ENCODE measurements at regions not wholly inside any gene's neighbourhood (a gene's known extent, or its start where the extent isn't known, plus 50 kb on each side); places are given as distances from the start of the nearest gene placed in this dataset.
"Not testable (repeated sequence)": the region's sequence is repeated elsewhere in the genome, so short reads cannot be mapped to it uniquely, and the experiment has no call there.

GRCh38 chr9:124125651-124125977 is 114.0 kb downstream of the LHX2 start:
- no peak for DNase-seq (ENCODE audit: low read depth)

DNA sequence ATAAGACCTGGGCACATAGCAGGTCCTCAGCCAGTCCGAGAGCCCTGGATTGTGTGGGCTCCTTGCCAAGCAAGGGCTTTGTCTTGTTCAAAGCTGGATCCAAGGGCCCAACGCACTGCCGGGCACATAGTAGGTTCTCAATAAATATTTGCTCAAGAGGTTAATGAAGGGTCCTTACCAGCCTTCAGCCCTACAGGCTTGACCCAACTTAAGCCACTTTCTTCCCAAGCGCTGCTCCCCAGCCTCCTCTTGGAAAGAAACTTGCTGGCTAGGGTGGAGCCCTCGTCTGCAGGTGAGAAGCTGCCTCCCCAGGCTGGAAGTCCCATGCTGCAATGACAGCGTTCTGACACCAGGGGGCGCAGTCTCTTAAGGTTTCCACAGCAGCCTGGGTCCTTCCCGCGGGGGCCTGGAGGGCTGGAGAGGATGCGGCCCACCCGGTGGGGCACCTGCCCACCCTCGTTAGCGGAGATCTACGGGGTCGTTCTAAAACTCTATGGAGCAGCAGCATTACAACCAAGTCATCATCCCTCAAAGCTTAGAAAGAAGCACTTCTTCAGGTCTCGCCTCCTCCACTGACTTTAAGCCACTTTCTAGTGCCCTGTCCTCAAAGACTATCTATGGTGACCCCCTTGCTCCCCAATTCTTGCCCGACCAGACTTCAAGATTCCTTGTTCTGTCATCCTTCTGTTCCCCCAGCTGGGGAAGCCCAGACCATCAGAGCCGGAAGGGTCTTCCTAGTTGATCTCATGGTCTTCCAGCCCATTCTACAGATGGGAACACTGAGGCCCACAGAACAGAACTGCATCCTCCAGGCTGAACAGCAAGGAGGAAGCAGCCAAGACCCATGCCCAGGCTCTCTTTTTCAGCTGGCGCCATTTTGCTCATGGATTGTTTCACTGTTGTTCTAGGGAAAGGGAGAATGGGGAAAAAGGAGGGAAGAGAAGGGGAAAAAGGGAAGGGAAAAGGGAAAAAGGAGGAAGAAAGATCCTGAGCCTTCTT is 115.4 kb downstream of the LHX2 start:
- peak; percentile 56 for DNase-seq (ENCODE audit: low read depth)

DNA sequence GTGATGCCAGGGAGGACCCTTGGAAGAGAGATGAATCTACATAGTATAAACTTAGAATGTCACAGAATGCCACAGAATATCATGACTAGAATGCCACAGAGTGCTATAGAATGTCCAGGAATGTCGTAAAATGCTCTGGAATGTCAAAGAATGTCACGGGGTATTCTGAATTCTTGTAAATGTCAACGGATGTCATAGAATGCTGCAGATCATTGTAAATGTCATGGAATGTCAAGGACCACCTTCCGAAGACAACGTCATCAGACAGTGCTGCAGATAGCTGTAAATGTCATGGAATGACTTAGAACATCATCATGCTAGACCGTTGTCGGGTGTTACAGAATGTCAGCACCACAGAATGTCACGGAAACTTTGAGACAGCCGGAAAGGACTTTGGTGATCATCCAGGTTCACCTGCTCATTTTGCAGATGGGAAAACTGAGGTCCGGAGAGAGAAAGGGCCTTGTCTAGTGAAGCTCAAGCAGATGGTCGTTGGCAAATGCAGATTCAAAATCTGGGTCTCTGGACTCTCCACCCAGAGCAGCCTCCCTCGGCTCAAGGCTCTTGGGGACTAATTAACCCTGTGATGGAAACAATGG is 117.1 kb downstream of the LHX2 start:
- DNase-seq (ENCODE audit: low read depth), result no peak

DNA sequence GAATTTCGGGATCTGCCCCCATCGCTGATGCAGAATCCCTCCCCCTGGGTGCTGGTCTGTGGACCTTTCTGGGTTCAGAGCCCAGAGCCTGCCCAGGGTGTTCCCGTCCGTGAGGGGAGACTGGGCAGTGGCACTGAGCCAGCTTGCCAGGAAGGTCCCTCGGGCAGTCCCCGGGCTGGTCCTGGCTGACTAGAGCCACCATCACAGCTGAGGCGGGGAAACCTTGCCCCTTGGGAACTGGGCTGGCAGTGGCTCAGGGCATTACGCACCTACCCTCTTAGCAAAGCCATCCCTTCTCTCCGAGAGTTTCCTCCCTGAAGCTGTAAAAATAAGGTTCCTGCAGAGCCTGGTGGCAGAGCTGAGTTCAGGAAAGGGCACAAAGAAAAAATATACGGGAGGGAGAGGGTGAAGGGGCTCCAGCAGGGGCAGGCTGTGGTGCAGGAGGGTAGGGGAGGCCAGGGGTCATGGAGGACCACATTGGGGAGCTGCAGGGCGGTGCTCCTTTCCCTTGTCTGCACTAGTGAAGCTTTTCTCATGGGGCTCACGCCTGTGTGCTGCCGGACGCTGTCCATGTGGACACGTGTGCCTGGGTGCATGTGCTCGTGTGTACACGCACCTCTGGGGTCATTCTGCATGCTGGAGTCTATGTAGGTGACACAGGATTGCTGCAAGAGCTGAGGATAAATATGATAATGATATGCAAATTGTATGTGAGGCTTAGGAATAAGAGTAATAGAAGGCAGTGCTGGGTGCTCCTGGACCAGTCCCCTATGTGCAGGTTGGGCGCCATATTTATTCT is 118.9 kb downstream of the LHX2 start:
- no peak for DNase-seq (ENCODE audit: low read depth)

- DNase-seq (ENCODE audit: low read depth), result not testable (repeated sequence)
Measured at GRCh38 chr9:124131518-124131917, 120.0 kb downstream of the LHX2 start.

DNA sequence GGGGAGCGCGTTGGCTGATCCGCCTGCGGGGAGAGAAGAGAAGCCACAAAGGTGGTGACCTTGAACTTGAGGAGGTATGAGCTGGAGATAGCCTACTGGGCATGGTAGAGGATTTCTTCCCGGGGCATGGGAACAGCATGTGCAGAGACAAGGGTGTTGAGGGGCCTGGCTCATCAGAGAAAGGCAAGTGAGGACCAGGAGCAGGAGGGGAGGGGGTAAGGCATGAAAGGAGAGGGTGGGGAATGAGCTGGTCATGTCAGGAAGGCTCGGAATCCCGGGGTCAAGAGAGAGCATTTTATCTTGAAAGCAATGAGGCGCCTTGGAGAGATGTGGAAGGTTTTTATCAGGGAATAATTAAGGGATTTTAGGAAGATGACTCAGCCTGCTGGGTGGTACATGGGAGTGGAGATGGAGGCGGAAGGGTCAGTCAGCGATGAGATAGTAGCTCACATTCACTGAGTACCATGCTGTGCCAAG is 121.1 kb downstream of the LHX2 start:
- no peak for DNase-seq (ENCODE audit: low read depth)

DNA sequence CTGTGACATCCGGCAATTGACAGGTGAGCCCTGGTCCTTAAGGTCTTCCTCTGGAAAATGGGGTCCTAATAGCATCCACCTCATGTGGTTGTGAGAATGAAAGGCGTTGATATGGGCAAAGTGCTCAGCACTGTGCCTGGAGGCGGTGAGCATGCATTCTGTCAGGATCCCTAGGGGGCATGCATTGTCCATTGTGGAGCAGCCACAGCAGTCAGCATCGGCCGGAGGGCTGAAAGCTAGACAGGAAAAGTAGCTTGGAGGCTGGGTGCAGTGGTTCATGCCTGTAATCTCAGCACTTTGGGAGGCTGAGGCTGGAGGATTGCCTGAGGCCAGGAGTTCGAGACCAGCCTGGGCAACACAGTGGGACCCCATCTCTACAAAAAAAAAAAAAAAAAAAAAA is 122.2 kb downstream of the LHX2 start:
- DNase-seq (ENCODE audit: low read depth), result no peak

DNA sequence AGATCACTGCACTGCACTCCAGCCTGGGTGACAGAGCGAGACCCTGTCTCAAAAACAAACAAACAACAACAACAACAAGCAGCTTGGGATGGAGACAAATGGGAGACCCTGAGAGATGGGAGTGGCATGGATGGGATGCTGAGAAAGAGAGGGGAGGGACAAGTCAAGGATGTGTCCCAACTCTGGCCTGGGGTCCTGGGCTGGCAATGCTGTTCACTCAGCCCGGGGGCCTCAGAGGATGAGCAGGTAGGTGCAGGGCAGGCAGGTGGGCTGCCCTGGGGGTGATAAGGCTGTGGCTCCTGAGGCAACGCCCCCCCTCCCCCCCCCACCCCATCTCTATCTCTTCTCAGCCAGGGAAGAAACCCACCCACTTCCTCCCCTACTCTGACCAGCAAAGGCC is 123.0 kb downstream of the LHX2 start:
- no peak for DNase-seq (ENCODE audit: low read depth)

DNA sequence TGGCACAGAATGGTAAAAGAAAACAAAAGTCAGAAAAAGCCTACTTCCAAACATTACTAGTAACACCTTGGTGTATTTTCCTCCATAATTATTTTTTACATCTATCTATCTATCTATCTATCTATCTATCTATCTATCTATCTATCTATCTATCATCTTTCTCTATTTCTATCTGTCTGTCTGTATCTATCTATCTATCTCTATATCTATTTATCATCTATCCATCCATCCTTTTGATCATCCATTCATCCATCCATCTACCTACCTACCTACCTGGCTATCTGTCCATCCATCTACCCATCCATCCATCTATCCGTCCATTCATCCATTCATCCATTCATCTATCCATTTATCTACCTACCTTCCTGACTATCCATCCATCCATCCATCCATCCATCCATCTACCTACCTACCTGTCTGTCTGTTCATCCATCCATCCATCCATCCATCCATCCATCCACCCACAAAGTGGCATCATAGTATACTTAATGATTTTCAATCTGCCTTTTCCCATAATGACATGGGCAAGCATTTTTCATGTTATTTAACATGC is 121.9 kb upstream of the NEK6 start:
- DNase-seq (ENCODE audit: low read depth), result no peak

DNA sequence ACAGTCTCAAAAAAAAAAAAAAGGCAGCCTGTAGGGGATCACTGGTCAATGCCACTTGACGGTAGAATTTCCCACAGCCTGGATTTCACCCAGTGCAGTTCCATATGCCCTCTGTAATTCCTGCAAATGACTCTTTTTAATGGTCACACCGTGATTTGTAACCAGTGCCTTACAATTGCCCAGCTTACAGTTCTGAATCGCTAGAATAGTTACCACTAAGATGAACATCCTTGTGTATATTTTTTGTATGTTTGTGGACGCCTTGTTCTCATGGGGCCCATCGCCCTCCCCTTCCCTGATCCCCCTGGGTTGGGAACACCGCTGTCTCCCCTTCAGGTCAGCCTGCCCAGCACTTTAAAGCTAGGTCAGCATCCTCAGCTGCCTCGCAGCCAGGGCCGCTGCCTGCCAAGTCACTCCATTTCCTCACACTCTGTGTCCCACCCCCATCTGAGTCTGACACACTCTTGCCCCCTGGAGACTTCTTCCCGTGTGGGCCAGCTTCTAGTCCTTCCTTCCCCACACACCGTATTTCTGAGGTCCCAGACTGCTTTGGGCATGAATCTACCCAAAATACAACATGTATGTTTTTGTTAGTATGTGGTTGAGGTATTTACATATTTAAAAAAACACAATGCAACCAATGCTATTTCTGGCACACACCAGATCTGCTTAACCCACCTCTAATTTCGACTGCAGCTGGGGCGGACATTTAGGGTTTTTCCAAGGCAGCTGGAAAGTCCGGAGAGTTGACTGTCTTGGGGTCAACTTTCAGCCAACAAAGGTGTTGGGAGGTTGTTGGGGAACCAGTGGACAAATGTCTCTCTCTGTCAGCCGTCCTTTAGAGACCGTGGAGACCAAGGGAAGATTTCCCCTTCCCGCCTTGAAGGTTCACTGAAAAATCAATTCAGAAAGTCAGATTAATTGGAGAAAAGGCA is 120.5 kb upstream of the NEK6 start:
- no peak for DNase-seq (ENCODE audit: low read depth)

DNA sequence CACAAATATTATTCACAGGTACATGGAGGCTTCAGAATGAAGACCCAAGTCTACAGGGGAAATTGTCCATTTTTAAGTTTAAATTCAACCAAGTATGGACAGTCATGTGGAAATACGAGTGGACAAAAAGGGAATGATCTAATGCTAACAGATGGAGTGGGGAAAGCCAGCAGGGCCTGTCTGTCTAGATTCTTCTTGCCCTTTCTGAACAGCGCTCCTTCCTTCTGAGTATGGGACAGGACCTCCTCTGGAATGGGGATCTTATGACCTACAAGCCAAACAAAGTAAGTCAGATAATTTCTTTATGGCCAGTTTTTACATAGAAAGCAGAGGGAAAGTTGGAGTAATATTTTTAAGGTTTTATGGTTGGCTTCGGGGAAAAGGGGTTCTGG is 119.8 kb upstream of the NEK6 start:
- DNase-seq (ENCODE audit: low read depth), result no peak

DNA sequence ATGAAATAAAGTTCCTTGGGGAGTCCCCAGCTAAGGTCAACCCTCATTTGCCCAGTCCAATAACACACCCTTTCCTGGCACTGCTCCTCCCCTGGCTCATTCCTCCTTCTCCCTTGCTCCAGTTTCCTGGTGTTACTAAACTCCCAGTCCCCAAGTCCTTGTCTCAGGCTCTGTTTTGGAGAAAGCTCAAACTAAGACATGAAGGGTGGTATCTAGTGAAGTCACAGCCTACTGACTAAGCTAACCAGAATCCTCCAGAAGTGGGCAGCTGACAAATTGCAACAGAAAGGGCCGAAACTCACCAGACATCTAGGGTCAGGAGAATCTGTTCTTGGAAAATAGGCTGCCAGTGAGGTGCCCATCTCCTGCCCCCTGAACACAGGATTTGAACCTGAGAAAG is 118.7 kb upstream of the NEK6 start:
- DNase-seq (ENCODE audit: low read depth), result no peak

DNA sequence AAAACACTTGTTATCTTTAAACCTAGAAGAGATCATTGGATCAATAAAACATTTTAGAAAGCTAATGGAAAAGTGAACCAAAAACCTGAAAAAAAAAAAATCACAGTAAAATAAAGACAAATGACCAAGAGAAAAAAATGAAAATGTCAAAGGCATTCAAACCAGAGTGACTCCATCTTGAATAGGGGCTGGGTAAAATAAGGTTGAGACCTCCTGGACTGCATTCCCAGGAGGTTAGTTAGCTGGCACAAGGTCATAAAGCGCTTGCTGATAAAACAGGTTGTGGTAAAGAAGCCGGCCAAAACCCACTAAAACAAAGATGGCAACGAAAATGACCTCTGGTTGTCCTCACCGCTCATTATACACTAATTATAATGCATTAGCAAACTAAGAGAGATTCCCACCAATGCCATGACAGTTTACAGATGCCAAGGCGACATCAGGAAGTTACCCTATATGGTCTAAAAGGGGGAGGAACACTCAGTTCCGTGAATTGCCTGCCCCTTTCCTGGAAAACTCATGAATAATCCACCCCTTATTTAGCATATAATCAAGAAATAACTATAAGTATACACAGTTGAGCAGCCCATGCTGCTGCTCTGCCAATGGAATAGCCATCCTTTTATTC is 116.7 kb upstream of the NEK6 start:
- no peak for DNase-seq (ENCODE audit: low read depth)

GRCh38 chr9:124144561-124145123 is 113.1 kb upstream of the NEK6 start:
- DNase-seq (ENCODE audit: low read depth), result not testable (repeated sequence)

DNA sequence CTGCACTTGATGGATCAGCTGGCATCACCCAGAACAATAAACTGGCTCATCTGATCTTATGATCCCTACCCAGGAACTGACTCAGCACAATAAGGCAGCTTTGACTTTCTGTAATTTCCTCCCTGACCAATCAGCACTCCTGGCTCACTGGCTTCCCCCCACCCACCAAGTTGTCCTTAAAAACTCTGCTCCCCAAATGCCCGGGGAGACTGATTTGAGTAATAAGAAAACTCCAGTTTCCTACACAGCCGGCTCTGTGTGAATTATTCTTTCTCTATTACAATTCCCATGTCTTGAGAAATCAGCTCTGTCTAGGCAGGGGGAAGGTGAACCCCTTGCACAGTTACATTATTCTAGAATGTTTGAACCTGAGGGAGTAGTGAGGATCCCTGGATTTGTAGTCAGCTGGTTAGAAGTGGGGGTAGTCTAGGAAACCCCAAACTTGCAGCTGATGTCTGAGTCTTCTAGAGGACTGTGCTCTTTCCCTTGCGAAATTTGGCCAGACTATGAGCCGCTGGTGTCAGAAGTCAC is 111.7 kb upstream of the NEK6 start:
- no peak for DNase-seq (ENCODE audit: low read depth)

GRCh38 chr9:124149992-124150391 is 107.8 kb upstream of the NEK6 start:
- DNase-seq (ENCODE audit: low read depth), result no peak

- no peak for DNase-seq (ENCODE audit: low read depth)
Measured at GRCh38 chr9:124163760-124164255, 93.9 kb upstream of the NEK6 start.

DNA sequence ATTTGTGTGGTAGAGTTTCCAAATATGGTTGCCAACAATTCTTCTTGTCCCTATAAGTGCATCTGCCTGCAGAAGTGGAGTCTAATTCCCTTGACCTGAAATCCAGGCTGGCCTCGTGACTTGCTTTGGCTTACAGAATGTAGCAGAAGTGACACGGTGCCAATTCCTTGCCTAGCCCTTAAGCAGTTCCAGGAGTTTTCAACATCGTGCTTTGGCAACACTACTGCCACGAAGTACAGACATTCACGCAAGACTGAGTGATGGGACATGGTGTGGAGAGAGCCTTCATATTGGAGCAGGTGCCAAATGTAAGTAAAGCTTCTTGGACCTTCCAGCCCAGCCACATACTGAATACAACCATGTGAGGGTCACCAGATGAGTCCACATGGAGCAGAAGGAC is 92.9 kb upstream of the NEK6 start:
- DNase-seq (ENCODE audit: low read depth), result no peak

- no peak for DNase-seq (ENCODE audit: low read depth)
Measured at GRCh38 chr9:124174433-124174832, 83.3 kb upstream of the NEK6 start.

DNA sequence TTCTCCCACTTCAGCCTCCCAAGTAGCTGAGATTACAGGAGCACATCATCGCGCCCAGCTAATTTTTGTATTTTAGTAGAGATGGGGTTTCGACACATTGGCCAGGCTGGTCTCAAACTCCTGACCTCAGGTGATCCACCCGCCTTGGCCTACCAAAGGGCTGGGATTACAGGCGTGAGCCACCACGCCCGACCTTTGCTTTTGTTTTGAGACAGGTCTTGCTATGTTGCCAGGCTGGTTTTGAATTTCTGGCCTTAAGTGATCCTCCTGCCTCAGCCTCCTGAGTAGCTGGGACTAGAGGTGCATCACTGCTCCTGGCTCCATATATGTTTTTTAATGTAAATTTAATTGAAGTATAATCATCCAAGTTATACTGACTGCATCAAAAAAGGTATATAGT is 80.2 kb upstream of the NEK6 start:
- DNase-seq (ENCODE audit: low read depth), result not testable (repeated sequence)

Measured in T follicular helper cell (primary cell).